Endothelial cell of umbilical vein (primary cell): ENCODE measurements at regions not wholly inside any gene's neighbourhood (a gene's known extent, or its start where the extent isn't known, plus 50 kb on each side); places are given as distances from the start of the nearest gene placed in this dataset.

Source experiments
- BruUV-seq: library from RNA; stranded (reverse); fragments of 400-500 nt; replicated peaks from 2 replicates; lab custom pipeline; 2021; lab: Mats Ljungman, UMichigan
- CTCF ChIA-PET: fragments of 300-600, 350-600 bp; sonication (Branson Sonifier 250); formaldehyde crosslinking; loops from one replicate; lab custom pipeline; 2021; ENCODE audit warnings: antibody characterized with exemption, inconsistent platforms; lab: Charles Lee
- POLR2A ChIA-PET: fragments of 300-600, 350-600 bp; sonication (Branson Sonifier 250); formaldehyde crosslinking; loops from one replicate; lab custom pipeline; 2021; ENCODE audit warnings: antibody characterized with exemption, inconsistent platforms; lab: Charles Lee
- DNase-seq: peaks from one replicate; pipeline ENCODE4 v3.0.0-alpha.2; 2011; ENCODE audit warnings: low read depth, low spot score
- FAIRE-seq: peaks from 2 replicates; lab custom pipeline; 2011; peaks lifted over from hg19 to GRCh38; lab: Jason Lieb, UNC
- H2AFZ ChIP-seq: 2 replicates; pipeline ENCODE4 v1.6.0; 2012; ENCODE audit warnings: low read depth, low read length, control low read depth, inconsistent platforms
- H3K27ac ChIP-seq: 2 replicates; pipeline ENCODE4 v1.5.1; 2011; ENCODE audit warnings: low read depth, mild to moderate bottlenecking, control low read depth, low read length, moderate library complexity; ENCODE audit not compliant: insufficient read depth
- H3K27me3 ChIP-seq, 2 experiments: 2 replicates each; pipeline versions ENCODE4 v1.6.0 to v1.6.1; 2011; ENCODE audit warnings: low read length in 2 of 2, mixed read lengths in 1 of 2; ENCODE audit not compliant: control insufficient read depth in 2 of 2, insufficient read depth in 2 of 2
- H3K36me3 ChIP-seq, 2 experiments: 2 replicates in 1 of 2; 3 replicates in 1 of 2; pipeline ENCODE4 v1.5.1; 2011; ENCODE audit warnings: low read length in 2 of 2, mild to moderate bottlenecking in 1 of 2, moderate library complexity in 1 of 2; ENCODE audit not compliant: control insufficient read depth in 2 of 2, insufficient read depth in 2 of 2; ENCODE audit errors: extremely low read depth in 1 of 2
- H3K4me1 ChIP-seq: 3 replicates; pipeline ENCODE4 v1.5.1; 2011; ENCODE audit warnings: mild to moderate bottlenecking, low read length; ENCODE audit not compliant: control insufficient read depth, insufficient read depth; ENCODE audit errors: extremely low read depth
- H3K4me2 ChIP-seq: 2 replicates; pipeline ENCODE4 v1.6.1; 2011; ENCODE audit warnings: low read length, control low read depth, mixed read lengths; ENCODE audit not compliant: insufficient read depth
- H3K4me3 ChIP-seq, 3 experiments: fragments of 200-600 bp in 1 of 3; sonication (generic), shearing (Covaris generic) in 1 of 3; replicated peaks in 1 of 3; 2 replicates each; pipeline ENCODE4 v1.5.1; 2011 to 2016; ENCODE audit warnings: control low read depth in 3 of 3, low read length in 3 of 3, mild to moderate bottlenecking in 2 of 3, inconsistent platforms in 1 of 3, low read depth in 1 of 3, moderate library complexity in 1 of 3; ENCODE audit not compliant: insufficient read depth in 1 of 3
- H3K79me2 ChIP-seq: 2 replicates; pipeline ENCODE4 v1.6.0; 2012; ENCODE audit warnings: low read length, inconsistent platforms; ENCODE audit not compliant: control insufficient read depth, insufficient read depth
- H3K9ac ChIP-seq: replicated peaks from 2 replicates; pipeline ENCODE3; 2011; ENCODE audit warnings: low read length, control low read depth; ENCODE audit not compliant: insufficient read depth; ENCODE audit errors: extremely low read depth
- H3K9me1 ChIP-seq: replicated peaks from 3 replicates; pipeline ENCODE4 v1.6.0; 2011; ENCODE audit warnings: mild to moderate bottlenecking, low read length; ENCODE audit not compliant: control insufficient read depth, insufficient read depth; ENCODE audit errors: extremely low read depth
- H3K9me3 ChIP-seq: replicated peaks from 2 replicates; pipeline ENCODE4 v1.5.1; 2012; ENCODE audit warnings: low read length, inconsistent platforms; ENCODE audit not compliant: control insufficient read depth, insufficient read depth
- H4K20me1 ChIP-seq: replicated peaks from 2 replicates; pipeline ENCODE3; 2011; ENCODE audit warnings: mild to moderate bottlenecking, low read length; ENCODE audit not compliant: control insufficient read depth, insufficient read depth; ENCODE audit errors: extremely low read depth
- EZH2 ChIP-seq: IDR thresholded peaks from 2 replicates; pipeline ENCODE4 v1.6.1; 2012; ENCODE audit warnings: borderline replicate concordance, low read depth, mild to moderate bottlenecking, moderate library complexity, low read length, inconsistent platforms; ENCODE audit not compliant: severe bottlenecking
- FOS ChIP-seq: IDR thresholded peaks from 2 replicates; pipeline ENCODE4 v1.6.1; 2011; ENCODE audit warnings: mild to moderate bottlenecking, low read length, moderate library complexity, borderline replicate concordance; ENCODE audit not compliant: insufficient read depth
- GATA2 ChIP-seq: IDR thresholded peaks from 2 replicates; pipeline ENCODE4 v1.7.0; 2011; ENCODE audit warnings: low read depth, mild to moderate bottlenecking, moderate library complexity, mixed read lengths, low read length; ENCODE audit not compliant: insufficient read length, insufficient read depth
- JUN ChIP-seq: IDR thresholded peaks from 2 replicates; pipeline ENCODE4 v1.6.1; 2011; ENCODE audit warnings: borderline replicate concordance, low read depth; ENCODE audit not compliant: insufficient read length, insufficient read depth
- MYC ChIP-seq: IDR thresholded peaks from one replicate; pipeline ENCODE4 v1.6.1; 2011; ENCODE audit warnings: mild to moderate bottlenecking, low read depth, low read length
- POLR2A ChIP-seq: IDR thresholded peaks from 2 replicates; pipeline ENCODE4 v1.6.1; 2012; ENCODE audit warnings: low read depth, mild to moderate bottlenecking, control low read depth, low read length
- POLR2AphosphoS5 ChIP-seq: IDR thresholded peaks from 2 replicates; pipeline ENCODE4 v1.6.1; 2012; ENCODE audit warnings: low read depth, mild to moderate bottlenecking, control low read depth, low read length, moderate library complexity; ENCODE audit not compliant: insufficient read depth
- dilution Hi-C: fragments of 300-500 bp; cut with MboI; formaldehyde crosslinking; loops from one replicate; pipeline ENCODE4 v1.15.0; 2019; ENCODE audit warnings: low sequenced_read_pairs; ENCODE audit not compliant: extremely low pct_ligation_motif_present
- intact Hi-C: fragments of 100-400 bp; cut with micrococcal nuclease; formaldehyde crosslinking; loops from one replicate; pipeline ENCODE4 v1.10.0; 2022
- TF ChIP-seq, protein P1 (sequence below), 2 donors: IDR thresholded peaks; 1 replicate in 1 of 2; 2 replicates in 1 of 2; pipeline ENCODE4 v1.5.1; 2011; ENCODE audit warnings: low read length in 2 of 2, mild to moderate bottlenecking in 2 of 2, moderate library complexity in 2 of 2, control low read depth in 1 of 2, inconsistent platforms in 1 of 2, low read depth in 1 of 2; ENCODE audit not compliant: insufficient read depth in 1 of 2; ENCODE audit errors: extremely low read depth in 1 of 2
- TF ChIP-seq, protein P2 (sequence below): IDR thresholded peaks from 2 replicates; pipeline ENCODE4 v1.6.1; 2011; ENCODE audit not compliant: insufficient read depth, insufficient read length

DNA sequence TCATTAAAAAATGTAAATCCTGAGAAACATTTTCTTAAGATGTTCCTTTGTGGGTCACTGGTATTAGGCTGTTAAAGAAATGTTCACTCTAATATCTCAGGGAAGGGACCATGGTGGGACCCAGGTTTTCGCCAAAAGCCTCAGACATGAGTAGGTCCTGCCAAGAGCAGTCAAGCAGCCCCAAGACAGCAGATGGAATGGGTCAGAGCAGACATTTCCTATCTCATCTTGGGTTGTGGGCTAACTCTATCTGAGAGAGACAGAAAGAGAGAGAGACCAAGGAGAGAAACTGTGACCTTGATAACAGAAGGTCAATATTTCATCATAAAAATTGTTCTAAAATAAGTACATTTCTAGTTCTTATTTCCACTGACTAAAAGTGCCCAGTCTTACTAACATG is 661.7 kb downstream of the TSN start:
- dilution Hi-C loops (no loop called here), intact Hi-C loops (no loop called here)
- H2AFZ ChIP-seq: no peak overlapping the region
- H3K36me3 ChIP-seq: no peaks in the 10 kb centered on the region
- no peak overlapping the region for H3K4me3 ChIP-seq
- DNase-seq (no peak), FAIRE-seq (no peak)
- no peaks in the 10 kb centered on the region for H4K20me1 ChIP-seq
- H3K79me2 ChIP-seq: no peaks in the 10 kb centered on the region
- no TSS peak for BruUV-seq
- no peaks in the 10 kb centered on the region for H3K27me3 ChIP-seq
- POLR2A ChIA-PET: no interaction called here
- peaks cover 3% of the 10 kb centered on the region for H3K9me3 ChIP-seq
- CTCF ChIA-PET: no interaction called here
- no peak overlapping the region for H3K27ac ChIP-seq
- no peak overlapping the region for H3K4me2 ChIP-seq
- no peak for TF ChIP-seq POLR2A
- TF ChIP-seq, protein P1, sequence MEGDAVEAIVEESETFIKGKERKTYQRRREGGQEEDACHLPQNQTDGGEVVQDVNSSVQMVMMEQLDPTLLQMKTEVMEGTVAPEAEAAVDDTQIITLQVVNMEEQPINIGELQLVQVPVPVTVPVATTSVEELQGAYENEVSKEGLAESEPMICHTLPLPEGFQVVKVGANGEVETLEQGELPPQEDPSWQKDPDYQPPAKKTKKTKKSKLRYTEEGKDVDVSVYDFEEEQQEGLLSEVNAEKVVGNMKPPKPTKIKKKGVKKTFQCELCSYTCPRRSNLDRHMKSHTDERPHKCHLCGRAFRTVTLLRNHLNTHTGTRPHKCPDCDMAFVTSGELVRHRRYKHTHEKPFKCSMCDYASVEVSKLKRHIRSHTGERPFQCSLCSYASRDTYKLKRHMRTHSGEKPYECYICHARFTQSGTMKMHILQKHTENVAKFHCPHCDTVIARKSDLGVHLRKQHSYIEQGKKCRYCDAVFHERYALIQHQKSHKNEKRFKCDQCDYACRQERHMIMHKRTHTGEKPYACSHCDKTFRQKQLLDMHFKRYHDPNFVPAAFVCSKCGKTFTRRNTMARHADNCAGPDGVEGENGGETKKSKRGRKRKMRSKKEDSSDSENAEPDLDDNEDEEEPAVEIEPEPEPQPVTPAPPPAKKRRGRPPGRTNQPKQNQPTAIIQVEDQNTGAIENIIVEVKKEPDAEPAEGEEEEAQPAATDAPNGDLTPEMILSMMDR (IDR thresholded peaks at IDR 0.05; ENCODE audit: extremely low read depth in 1 of 2, insufficient read depth in 1 of 2, low read depth in 1 of 2, low read length in 2 of 2): no peak
- TF ChIP-seq, protein P2, sequence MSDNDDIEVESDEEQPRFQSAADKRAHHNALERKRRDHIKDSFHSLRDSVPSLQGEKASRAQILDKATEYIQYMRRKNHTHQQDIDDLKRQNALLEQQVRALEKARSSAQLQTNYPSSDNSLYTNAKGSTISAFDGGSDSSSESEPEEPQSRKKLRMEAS: no peak
- no peak for TF ChIP-seq JUN
- TF ChIP-seq MYC: no peak
- no peak for TF ChIP-seq FOS
- no peak for TF ChIP-seq POLR2AphosphoS5
- TF ChIP-seq GATA2: no peak
- TF ChIP-seq EZH2: no peak
- H3K9ac ChIP-seq: no peak overlapping the region
- no peaks in the 10 kb centered on the region for H3K9me1 ChIP-seq
- no peaks in the 10 kb centered on the region for H3K4me1 ChIP-seq
